Hematopoietic multipotent progenitor cell treated with erythropoietin and hydrocortisone succinate and interleukin-3 and kit ligand, for 15 days (in vitro differentiated cells): ENCODE measurements at regions not wholly inside any gene's neighbourhood (a gene's known extent, or its start where the extent isn't known, plus 50 kb on each side); places are given as distances from the start of the nearest gene placed in this dataset.
"Not testable (repeated sequence)": the region's sequence is repeated elsewhere in the genome, so short reads cannot be mapped to it uniquely, and the experiment has no call there.

Experiments used
- DNase-seq: peaks from one replicate; pipeline ENCODE4 v3.0.0-alpha.2; 2015; ENCODE audit warnings: low spot score

DNA sequence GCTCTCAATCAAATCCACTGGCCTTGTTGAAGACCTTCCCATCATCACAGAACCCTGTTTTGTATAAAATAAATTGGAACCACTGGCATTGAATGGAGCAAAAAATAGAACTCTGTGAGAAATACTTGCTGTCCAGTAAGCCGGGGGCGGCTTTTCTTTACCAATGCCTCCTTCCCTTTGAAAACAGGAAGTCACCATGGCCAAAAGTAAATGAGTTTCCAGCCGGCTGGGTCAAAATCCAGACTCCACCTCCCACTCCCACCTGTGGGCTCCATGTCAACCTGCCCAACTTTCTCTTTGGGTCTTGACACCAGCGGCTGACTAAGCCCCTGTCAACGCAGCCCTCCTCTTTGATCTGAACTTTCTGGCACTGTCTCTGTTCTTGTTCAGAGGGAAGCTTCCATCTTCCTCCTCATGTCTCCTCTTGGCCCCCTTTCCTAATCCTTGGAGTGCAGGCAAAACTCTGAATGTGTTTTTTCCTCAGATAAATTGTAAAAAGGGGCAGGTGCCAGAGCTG is 95.2 kb downstream of the TFAP2C start:
- DNase-seq: no peak

DNA sequence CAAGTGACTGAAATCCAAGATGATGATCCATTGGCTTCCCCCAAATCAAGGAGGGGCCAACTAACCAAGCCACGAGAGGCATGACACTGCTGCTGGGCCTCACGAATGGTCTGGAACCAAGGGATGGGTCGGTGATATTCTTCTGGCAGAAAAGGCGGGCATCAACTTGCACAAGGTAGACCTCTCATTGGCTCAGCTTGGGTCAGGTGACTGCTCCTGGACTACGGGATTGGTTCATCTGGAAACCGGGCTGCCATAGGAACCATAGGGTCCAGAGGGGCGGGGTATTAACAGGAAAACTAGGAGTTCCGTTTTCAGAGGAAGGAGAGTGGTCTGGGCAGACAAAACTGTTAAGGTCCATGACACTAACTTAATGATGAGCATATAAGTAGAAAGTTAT is 100.9 kb downstream of the TFAP2C start:
- DNase-seq: no peak

DNA sequence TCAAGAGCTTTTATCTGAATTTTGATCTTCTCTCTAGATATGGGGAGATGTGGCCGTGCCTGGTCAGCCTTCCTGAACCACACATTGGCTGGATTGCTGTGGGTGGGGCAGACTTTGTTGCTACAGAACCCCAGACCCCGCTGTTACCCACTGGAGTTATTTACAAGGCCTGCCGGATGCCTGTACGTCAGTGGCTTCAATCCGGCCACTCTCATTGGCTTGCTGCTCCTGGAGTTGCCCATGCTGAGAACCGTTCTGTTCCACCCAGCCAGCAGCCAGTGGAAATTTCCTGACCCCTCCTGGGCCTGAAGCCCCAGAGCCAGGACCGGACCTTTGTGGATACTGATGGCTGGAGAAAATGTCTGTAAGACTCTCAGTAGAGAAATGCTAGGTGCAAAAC is 101.9 kb downstream of the TFAP2C start:
- no peak for DNase-seq

DNA sequence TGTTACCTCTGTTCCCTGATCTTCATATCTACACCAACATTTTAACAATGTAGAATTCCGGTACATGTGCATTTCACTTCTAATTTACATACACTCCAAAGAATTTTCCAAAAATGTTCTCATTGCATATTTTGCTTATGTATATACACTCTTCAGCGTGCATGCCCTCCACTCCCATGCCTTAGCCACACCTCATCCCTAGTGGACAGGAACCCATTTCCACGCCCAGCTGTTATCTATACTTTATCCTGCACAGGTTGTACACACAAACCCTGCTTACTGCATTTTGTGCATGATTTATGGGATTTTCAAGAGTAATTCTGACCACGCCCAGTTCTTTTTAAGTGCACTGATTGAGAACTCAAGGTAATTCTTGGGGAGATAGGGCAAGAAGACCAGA is 102.4 kb downstream of the TFAP2C start:
- no peak for DNase-seq

DNA sequence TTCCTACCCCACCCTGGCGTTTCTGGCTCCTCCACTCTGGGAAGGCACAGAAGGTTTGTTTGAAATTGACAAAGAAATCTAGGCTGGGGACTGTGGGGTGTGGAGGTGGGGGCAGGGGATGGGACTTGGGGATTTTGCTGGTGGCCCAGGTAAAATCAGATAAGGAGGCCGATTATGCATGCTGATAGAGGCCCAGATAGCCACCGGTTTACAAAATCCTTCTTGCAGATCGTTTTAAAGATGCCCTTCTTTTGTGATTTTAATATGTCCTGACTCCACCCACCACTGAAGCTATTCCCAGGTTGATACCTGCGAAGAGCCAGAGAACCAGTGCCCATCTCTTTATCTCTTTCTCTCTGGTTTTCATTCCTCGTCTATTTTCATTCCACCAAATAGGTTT is 104.9 kb downstream of the TFAP2C start:
- no peak for DNase-seq

GRCh38 chr20:56735084-56735642 is 106.1 kb downstream of the TFAP2C start:
- DNase-seq: no peak

DNA sequence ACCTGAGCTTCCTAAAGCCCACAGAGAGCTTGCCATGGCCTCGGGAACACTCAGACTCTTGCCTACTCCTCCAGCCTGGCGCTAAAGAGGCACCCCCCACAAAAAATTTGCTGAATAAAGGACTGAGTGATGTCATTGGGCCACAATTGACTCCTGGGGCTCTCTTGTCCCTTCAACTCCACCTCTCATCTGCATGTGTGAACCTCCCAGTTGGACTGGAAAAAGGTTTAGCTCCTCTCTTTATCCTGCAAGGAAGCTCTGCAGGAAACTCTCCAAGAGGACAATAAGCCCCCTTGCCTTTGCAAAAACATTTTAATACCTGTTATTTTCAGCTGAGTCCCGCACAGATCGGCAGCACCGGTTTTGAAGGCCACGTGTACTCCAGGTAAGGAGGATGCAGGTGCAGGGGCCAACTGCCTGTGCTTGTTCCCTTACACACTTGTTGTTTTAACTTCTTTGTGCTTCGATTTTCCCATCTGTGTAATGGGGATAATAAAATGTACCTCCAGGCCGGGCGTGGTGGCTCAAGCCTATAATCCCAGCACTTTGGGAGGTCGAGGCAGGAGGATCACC is 107.3 kb downstream of the TFAP2C start:
- no peak for DNase-seq

DNA sequence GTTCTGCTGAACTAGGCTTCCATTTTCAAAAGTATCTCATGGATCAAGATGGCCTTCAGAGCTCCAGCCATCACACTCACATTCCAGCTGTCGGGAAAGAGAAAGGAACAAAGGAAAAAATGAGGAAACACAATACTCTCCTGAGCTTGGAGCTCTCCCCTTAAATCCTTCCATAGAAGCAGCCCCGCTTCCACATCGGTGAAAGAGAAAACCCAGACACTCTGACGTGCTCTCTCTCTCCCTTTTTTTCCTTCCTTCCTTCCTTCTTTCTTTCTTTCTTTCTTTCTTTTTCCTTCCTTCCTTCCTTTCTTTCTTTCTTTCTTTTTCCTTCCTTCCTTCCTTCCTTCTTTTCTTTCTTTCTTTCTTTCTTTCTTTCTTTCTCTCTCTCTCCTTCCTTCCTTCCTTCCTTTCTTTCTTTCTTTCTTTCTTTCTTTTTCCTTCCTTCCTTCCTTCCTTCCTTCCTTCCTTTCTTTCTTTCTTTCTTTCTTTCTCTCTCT is 115.3 kb downstream of the TFAP2C start:
- not testable (repeated sequence) for DNase-seq

DNA sequence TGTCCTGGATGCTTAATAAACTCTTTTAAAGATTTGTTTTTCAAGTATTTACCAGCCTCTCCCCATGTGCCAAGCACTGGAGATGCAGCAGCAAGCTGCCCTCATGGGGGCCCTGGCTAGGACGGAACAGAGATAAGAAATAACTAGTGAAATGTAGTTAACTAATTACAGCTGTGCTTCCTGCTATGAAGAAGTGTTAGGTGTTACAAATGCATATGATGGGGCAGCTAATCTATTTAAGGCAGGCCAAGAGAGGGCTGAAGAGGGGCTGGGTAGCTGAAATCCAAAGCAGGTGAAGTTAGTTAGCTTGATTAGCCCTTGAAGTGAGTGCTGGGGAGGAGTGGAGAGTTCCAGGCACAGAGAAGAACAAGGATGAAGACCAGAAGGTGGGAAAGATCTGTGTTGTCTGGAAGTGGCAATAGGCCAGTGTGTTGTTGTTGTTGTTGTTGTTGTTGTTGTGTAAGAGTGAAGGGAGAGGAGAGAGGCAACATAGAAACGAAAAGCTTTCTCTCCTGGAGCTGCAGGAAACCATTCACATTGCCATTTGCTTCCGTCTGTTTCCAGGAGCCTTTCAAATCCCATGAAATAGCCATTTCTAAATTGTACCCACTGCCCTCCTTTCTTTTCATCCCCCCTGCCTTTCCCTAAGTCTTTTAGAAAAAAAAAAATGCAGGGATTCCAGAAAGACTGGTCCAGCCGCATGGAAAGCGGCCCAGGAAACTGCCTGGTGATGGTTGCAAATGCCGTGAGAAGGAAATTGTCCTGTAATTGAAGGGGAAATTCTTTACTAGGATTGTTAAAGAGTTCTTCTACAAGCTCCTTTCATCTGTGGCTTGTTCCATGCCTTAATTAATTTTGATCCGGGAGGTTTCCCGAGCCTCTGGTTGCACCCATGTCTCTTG is 119.6 kb downstream of the TFAP2C start:
- DNase-seq: no peak

DNA sequence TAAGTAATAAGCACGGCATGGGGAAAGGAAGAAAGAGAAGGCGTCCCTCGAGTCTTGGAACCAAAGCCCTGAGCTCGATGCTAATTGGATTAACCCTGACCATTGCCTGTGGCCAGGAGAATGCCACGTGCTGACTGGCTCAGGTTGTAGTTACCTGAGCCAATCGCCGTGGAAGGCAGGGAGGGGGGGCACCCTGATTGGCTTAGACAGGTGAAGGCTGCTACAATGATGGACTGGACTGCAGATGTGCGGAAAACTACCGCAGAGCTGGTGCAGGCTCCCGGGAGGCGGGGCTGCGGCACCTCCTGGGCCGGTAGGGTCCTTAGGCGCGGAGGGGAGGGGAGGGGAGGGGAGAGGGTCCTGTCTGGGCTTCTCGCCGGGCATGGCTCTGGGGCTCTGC is 121.3 kb downstream of the TFAP2C start:
- no peak for DNase-seq

- no peak for DNase-seq
Measured at GRCh38 chr20:56752274-56752673, 123.2 kb downstream of the TFAP2C start.

GRCh38 chr20:56755201-56755600 is 126.1 kb downstream of the TFAP2C start:
- no peak for DNase-seq

DNA sequence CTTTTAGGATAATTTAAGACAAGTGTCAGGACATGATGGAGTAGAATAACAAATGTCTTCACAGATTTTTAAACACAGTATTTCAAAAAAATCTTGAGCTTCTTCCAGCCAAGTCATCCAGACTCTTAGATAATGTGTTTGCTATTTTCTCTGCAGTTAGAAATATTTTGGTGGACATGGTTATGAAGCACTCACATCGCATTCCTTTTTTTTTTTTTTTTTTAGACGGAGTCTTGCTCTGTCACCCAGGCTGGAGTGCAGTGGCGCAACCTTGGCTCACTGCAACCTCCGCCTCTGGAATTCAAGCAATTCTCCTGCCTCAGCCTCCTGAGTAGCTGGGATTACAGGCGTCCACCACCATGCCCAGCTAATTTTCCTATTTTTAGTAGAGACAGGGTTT is 127.6 kb downstream of the TFAP2C start:
- DNase-seq: not testable (repeated sequence)

DNA sequence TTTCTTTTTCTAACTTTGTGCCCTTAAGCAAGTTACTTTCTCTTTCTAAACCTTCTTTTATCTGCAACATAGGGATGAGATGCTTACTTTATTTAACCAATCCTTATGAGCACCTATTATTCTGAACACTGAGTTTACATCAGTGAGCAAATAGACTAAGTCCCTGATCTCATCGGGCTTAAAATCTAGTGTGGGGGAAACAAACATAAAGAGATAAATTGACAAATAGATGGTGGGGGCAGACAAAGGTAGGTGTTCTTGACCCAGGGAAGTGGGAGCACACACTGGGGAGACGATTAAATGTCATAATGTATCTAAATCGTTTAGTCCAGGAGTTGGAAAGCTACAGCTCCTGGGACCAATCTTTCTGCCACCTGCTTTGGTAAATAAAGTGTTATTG is 129.6 kb downstream of the TFAP2C start:
- no peak for DNase-seq

- DNase-seq: no peak
Measured at GRCh38 chr20:56759741-56760278, 130.7 kb downstream of the TFAP2C start.

DNA sequence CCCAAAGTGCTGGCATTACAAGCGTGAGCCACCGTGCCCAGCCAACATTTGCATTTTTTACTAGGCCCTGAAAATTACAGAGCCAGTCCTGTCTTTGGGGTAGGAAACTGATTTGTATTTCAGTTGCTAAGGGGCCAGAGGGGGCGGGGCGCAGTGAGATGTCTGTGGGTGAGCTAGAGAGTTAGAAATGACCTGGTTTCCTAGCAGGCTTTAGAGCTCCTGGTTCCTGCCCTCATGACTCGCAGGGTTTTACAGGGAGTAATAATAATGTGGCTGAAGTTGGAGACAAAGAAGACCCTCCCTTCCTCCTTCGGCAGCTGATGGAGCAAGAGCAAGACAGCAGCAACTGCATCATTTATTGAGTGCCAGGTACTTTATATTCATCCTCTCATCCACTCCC is 131.5 kb downstream of the TFAP2C start:
- DNase-seq: no peak

GRCh38 chr20:56761393-56761792 is 132.3 kb downstream of the TFAP2C start:
- DNase-seq: no peak

DNA sequence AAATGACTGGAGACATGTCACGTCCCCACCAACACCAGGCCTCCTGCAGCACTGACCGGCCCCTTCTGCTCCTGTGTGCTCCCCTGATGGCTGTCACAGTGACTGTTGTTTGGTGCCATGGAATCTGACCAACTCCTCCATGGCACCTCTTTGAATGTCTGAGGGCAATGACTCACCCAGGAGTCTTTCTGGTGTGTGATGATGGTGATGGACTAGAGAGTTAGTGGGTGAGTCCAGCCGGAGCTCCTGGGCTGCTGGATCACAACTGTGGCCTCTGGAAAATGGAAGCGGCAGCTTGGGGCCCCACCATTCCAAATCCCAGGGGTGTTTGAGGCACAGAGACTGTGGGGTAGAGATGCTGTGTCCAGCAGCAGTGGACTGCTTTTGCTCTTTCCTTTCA is 133.3 kb downstream of the TFAP2C start:
- DNase-seq: no peak

DNA sequence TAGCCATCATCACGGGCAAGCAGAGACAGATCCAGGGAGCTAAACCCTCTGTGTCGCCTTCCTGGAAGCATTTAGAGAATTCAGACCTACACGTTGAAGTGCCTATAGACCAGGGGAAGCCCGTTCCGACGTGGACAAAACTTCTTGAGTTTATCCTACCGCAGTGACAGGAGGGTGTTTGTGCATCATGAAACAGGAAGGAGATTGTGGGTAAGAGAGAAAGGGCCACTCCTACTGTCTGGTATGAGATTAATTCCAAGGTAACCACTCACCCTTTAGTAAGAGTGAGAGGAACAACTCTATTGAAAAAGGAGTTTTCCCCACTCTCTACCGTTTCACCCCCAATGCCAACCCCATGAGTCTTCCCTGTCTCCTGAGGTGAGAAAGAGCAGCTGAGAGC is 133.7 kb downstream of the TFAP2C start:
- DNase-seq: no peak

DNA sequence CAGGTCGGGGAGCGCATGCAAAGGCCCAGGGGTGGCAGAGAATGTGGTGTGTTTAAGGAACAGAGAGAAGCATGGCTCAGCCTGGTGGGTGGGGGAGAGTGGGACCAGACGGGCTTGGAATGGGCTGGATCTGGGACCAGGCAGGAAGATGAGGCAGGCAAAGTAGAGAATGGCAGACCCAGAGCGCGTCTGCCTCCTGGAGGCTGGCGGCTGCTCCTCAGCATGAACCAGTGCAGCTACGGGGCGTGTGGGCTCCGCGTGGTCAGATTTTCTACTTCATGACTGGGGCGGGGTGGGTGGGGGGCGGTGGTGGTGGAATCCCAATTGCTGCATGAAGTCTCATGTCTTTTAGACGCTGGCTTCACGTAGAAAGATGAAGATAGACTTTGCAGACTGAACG is 135.6 kb downstream of the TFAP2C start:
- DNase-seq: no peak

- DNase-seq: no peak
Measured at GRCh38 chr20:56765172-56766073, 136.3 kb downstream of the TFAP2C start.

GRCh38 chr20:56766528-56766927 is 137.4 kb downstream of the TFAP2C start:
- DNase-seq: no peak
